NCI-H1694 (cell line): ENCODE measurements at regions not wholly inside any gene's neighbourhood (a gene's known extent, or its start where the extent isn't known, plus 50 kb on each side); places are given as distances from the start of the nearest gene placed in this dataset.
"Not testable (repeated sequence)": the region's sequence is repeated elsewhere in the genome, so short reads cannot be mapped to it uniquely, and the experiment has no call there.

Experiments
- DNase-seq: peaks from one replicate; lab custom pipeline; 2025; lab: John Stamatoyannopoulos, UW

DNA sequence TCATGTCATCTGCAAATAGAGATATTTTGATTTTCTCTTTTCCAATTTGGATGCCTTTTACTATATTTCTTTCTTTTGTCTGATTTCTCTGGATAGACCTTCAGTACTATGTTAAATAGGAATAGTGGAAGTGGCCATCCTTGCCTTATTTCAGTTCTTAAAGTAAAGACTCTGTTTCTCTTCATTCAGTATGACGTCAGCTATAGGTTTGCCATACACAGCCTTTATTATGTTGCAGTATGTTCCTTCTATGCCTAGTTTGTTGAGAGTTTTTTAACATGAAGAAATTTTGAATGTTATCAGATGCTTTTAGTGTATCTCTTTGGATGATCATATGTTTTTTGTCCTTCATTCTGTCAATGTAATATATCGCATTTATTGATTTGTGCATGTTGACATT, 566.7 kb upstream of the ROBO1 start:
- DNase-seq = no peak

GRCh38 chr3:80331494-80332170, 563.8 kb upstream of the ROBO1 start:
- DNase-seq = no peak

DNA sequence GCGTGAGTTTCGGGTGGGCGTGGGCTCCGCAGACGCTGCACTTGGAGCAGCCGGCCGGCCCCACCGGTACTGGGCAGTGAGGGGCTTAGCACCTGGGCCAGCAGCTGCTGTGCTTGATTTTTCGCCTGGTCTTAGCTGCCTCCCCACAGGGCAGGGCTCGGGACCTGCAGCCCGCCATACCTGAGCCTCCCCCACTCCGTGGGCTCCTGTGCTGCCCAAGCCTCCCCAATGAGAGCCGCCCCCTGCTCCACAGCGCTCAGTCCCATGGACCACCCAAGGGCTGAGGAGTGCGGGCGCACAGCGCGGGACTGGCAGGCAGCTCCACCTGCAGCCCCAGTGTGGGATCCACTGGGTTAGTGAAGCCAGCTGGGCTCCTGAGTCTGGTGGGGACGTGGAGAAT, 546.7 kb upstream of the ROBO1 start:
- DNase-seq = not testable (repeated sequence)

- no peak for DNase-seq
Observed at GRCh38 chr3:80308637-80309036, 540.8 kb upstream of the ROBO1 start.

DNA sequence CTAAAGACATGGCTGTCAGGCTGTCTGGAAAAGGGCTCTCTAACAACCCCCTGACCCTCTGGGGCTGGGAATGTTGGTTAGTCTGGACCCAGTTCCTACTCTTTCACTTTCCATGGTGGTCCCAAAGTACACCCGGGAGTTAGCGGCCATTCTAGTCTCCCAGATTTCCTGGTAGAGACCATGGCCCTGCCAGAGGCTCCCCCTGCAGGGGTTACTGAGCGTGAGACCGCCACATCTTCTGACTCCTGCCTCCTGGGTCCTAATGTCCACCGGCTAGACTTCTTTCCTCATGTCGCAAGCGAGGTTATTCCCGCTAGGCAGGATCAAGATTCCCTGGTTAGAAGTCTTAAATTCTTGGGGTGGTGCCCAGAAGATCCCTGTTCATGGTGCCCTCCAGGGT, 540.0 kb upstream of the ROBO1 start:
- DNase-seq = no peak

GRCh38 chr3:80297720-80298119, 529.9 kb upstream of the ROBO1 start:
- no peak for DNase-seq

DNA sequence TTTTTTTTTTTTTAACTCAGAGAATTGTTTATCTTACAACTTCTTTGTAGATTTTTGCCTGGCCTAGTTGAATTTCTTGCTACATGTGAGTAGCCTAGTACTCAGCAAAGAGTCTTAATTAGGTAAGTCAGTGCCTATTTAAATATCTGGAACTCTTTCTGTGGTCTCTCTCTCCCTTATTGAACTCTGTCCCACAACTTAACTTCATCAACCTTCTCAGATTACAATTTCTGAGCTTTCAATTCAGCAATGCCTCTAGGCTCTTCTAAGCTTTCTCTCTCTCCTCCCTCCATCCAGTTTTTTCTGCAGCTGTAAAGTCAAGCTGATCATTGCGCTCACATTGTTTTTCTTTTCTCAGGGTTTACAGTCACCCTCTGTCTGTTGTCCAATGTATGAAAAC, 517.6 kb upstream of the ROBO1 start:
- DNase-seq = no peak

DNA sequence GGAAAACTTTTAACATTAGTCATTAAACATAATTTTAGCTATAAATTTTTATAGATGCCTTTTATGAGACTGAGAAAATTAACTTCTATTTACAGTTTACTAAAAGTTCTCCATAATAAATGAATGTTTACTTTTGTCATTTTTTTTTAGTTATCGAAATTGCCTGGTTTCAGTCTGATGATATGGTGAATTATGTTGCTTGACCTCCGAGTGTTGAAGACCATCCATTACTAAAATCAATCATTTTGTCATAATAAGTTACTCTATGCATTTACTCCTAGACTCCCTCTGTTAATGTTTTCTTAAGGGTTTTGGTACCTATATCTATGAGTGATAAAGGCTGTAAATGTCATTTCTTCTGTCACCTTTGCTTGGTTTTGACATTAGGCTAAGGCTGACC, 516.0 kb upstream of the ROBO1 start:
- no peak for DNase-seq

DNA sequence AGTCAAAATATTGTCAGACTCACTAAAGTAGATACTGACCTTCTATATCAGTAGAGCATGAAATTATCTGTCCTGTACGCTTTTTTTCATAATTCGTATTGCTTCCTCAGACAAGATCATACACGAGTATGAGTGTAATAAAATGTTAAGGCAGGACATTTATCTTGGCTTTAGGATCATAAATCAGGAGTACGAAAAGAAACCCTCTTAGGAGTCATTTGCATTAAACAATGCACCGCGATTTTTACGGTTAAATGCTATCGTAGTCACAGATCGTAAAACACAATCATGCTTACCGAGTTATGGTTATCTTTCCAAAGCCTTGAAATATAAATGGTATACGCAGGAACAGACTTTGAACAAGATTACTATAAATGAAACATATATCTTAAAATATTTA, 510.3 kb upstream of the ROBO1 start:
- no peak for DNase-seq

- no peak for DNase-seq
Observed at GRCh38 chr3:80275120-80275519, 507.3 kb upstream of the ROBO1 start.

GRCh38 chr3:80263260-80263659, 495.5 kb upstream of the ROBO1 start:
- no peak for DNase-seq

- no peak for DNase-seq
Observed at GRCh38 chr3:80261082-80261481, 493.3 kb upstream of the ROBO1 start.

- no peak for DNase-seq
Observed at GRCh38 chr3:80259736-80260135, 491.9 kb upstream of the ROBO1 start.

DNA sequence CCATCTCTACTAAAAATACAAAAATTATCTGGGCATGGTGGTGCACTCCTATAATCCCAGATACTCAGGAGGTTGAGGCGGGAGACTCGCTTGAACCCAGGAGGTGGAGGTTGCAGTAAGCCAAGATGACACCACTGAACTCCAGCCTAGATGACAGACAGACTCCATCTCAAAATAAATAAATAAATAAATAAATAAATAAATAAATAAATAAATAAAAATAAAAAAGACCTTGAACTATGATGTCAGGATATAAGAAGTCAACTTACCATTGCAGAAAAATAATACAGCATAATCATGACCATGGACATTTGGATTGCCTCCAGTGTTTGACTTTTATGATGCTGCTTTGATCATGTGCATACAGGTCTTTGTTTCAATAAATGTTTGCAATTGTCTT, 484.3 kb upstream of the ROBO1 start:
- no peak for DNase-seq

DNA sequence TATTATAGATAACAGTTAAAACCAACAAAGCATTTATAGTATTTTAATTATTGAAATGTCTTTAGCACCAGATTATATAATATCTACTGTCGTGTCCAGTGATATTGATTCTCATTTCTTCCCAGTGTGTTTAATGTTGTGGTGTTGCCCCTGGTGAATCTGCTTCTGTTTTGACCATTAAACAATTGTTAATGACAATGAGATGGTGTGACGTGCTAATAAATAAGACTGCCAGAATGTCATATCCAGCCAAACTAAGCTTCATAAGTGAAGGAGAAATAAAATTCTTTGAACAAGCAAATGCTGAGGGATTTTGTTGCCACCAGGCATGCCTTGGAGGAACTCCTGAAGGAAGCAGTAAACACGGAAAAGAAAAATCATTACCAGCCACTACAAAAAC, 480.0 kb upstream of the ROBO1 start:
- DNase-seq = no peak

DNA sequence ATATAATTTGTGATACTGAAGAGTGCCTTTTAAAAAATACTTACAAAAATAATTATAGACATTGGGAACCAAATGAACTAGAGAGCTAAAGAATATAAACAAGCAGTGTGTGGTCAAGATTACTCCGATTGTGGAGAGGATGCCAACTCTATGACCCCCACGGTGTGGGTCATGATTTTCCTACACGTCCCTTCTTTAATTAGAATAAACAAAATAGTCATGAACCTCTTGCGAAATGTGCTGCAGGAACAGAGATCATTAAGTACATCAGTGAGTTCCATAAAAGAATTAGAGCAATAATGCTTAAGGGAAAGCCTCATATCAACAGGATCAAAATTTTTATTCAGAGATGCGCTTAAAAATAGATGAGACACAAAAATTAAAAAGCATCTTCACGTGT, 476.6 kb upstream of the ROBO1 start:
- no peak for DNase-seq

- no peak for DNase-seq
Observed at GRCh38 chr3:80241791-80242190, 474.0 kb upstream of the ROBO1 start.

DNA sequence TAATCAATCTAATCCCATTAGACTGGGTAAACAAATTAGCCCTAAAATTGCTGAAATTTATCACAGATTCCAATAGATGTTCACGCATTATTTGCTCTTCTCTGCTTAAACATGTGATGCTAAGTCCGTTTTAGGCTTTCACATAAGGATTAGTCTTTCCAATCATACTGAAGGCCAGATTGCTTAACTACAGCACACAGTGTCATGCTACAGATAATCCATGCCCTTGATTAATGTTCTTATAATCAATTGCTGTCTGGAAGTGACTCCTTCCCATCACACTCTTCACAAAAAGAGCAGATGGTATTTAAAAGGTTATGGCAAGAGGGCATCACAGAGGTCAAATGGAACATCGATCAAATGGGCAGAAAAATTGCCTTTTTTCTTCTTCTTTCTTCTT, 471.5 kb upstream of the ROBO1 start:
- DNase-seq = no peak

GRCh38 chr3:80238606-80239005, 470.8 kb upstream of the ROBO1 start:
- no peak for DNase-seq

DNA sequence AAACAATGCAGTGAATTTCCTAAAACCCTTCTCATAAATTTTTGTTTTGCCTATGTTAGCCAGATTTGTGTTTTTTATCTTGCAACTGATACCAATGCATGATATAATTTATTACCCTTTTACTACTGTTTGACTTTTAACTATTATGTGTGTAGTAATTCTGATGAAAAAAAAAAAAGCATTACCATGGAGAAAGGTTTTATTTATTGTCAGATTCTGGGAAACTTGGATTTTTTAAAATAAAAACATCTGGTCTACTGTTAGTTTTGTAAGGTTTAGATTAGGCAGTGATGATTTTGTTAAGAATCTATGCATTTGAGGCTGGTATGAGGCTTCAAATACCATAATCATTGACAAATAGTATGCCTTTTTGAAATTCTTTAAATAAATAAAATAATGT, 470.4 kb upstream of the ROBO1 start:
- DNase-seq = no peak

GRCh38 chr3:80234706-80235105, 466.9 kb upstream of the ROBO1 start:
- no peak for DNase-seq

GRCh38 chr3:80233576-80233975, 465.8 kb upstream of the ROBO1 start:
- no peak for DNase-seq

DNA sequence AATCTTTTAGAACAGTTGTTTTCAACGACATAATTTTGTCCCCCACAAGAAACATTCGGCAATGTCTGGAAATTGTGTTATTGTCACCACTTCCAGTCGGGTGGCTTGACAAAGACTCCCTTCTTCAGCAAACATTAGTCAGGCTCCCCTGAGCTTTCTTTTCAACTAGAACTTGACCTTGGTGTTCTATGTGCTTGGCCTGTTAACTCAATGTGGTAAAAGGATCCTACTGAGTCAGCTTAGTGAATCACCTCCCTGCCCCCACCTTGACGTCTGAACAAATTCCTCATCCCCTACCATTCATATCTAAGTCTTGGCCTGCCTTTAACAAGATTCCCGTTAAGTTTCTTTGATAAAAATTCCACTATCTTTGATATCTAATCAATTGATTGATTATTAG, 465.0 kb upstream of the ROBO1 start:
- no peak for DNase-seq

DNA sequence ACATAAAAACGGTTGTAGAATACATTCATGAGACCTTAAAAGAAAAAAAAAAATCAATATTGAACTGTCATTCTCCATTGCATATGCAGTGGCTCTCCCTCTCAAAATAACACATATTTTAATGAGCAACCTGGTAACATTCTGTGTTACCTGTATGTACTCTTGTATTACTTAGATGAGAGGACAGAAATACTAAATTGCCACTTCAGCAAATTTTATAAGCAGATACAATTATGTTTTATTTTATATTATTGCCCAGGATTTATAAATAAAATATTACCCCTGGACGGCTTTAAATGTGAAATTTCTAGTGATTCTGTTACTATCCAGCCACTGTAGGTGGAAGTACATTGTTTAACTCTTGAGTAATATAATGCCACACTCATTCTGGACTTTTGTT, 463.2 kb upstream of the ROBO1 start:
- DNase-seq = no peak

- DNase-seq = no peak
Observed at GRCh38 chr3:80227216-80227615, 459.4 kb upstream of the ROBO1 start.
